Neuronal stem cell (in vitro differentiated cells): ENCODE measurements at regions not wholly inside any gene's neighbourhood (a gene's known extent, or its start where the extent isn't known, plus 50 kb on each side); places are given as distances from the start of the nearest gene placed in this dataset.

Experiments
- DNase-seq: peaks from one replicate; pipeline ENCODE4 v3.0.0-alpha.2; 2013; ENCODE audit warnings: low spot score
- H2AFZ ChIP-seq: one replicate; pipeline ENCODE4 v1.6.1; 2013; ENCODE audit warnings: mild to moderate bottlenecking, low read length, inconsistent platforms
- H2AK5ac ChIP-seq: 2 replicates; pipeline ENCODE4 v1.6.1; 2013; ENCODE audit warnings: low read depth, mild to moderate bottlenecking, inconsistent platforms, low read length, moderate library complexity, mixed read lengths
- H2BK120ac ChIP-seq: 2 replicates; pipeline ENCODE4 v1.6.1; 2013; ENCODE audit warnings: low read depth, mild to moderate bottlenecking, inconsistent platforms, low read length, moderate library complexity, mixed read lengths
- H2BK12ac ChIP-seq: one replicate; pipeline ENCODE4 v1.6.1; 2013; ENCODE audit warnings: low read length, inconsistent platforms
- H2BK15ac ChIP-seq: 2 replicates; pipeline ENCODE4 v1.6.1; 2013; ENCODE audit warnings: mild to moderate bottlenecking, low read length, inconsistent platforms, mixed read lengths
- H2BK5ac ChIP-seq: one replicate; pipeline ENCODE4 v1.6.1; 2013; ENCODE audit warnings: inconsistent platforms, mild to moderate bottlenecking, low read length, moderate library complexity
- H3K14ac ChIP-seq: one replicate; pipeline ENCODE4 v1.6.1; 2013; ENCODE audit warnings: low read length, inconsistent platforms
- H3K18ac ChIP-seq: 2 replicates; pipeline ENCODE4 v1.6.1; 2013; ENCODE audit warnings: low read length, inconsistent platforms
- H3K23ac ChIP-seq: 2 replicates; pipeline ENCODE4 v1.6.1; 2013; ENCODE audit warnings: low read depth, mild to moderate bottlenecking, mixed read lengths, low read length, inconsistent platforms; ENCODE audit not compliant: poor library complexity
- H3K27ac ChIP-seq: replicated peaks from 3 replicates; pipeline ENCODE4 v1.5.1; 2013; ENCODE audit warnings: low read length, inconsistent platforms
- H3K27me3 ChIP-seq, 3 experiments: 2 replicates each; pipeline ENCODE4 v1.6.1; 2013; ENCODE audit warnings: low read length in 3 of 3, mild to moderate bottlenecking in 2 of 3, inconsistent platforms in 1 of 3, low read depth in 1 of 3, mixed read lengths in 1 of 3, moderate library complexity in 1 of 3; ENCODE audit not compliant: control insufficient read depth in 3 of 3, insufficient read depth in 3 of 3
- H3K36me3 ChIP-seq, 2 donors: replicated peaks in 1 of 2; 2 replicates each; pipeline ENCODE4 v1.6.1; 2013; ENCODE audit warnings: low read length in 2 of 2; ENCODE audit not compliant: control insufficient read depth in 2 of 2, insufficient read depth in 2 of 2
- H3K4ac ChIP-seq: 2 replicates; pipeline ENCODE4 v1.6.1; 2013; ENCODE audit warnings: inconsistent platforms, mild to moderate bottlenecking, low read length, moderate library complexity
- H3K4me1 ChIP-seq, 2 donors: 1 replicate in 1 of 2; 2 replicates in 1 of 2; pipeline ENCODE4 v1.6.1; 2013; ENCODE audit warnings: low read length in 2 of 2, low read depth in 1 of 2; ENCODE audit not compliant: control insufficient read depth in 2 of 2, insufficient read depth in 1 of 2
- H3K4me2 ChIP-seq: one replicate; pipeline ENCODE4 v1.6.1; 2013; ENCODE audit warnings: mild to moderate bottlenecking, low read length, inconsistent platforms; ENCODE audit not compliant: insufficient read depth, poor library complexity, severe bottlenecking
- H3K4me3 ChIP-seq, 2 donors: 2 replicates each; pipeline ENCODE4 v1.5.1; 2013; ENCODE audit warnings: low read length in 2 of 2, mild to moderate bottlenecking in 2 of 2, inconsistent platforms in 1 of 2, moderate library complexity in 1 of 2
- H3K79me1 ChIP-seq: one replicate; pipeline ENCODE4 v1.6.1; 2013; ENCODE audit warnings: low read depth, mild to moderate bottlenecking, inconsistent platforms, low read length, moderate library complexity
- H3K9ac ChIP-seq: one replicate; pipeline ENCODE4 v1.6.1; 2013; ENCODE audit warnings: mild to moderate bottlenecking, low read depth, low read length, inconsistent platforms; ENCODE audit not compliant: poor library complexity
- H3K9me3 ChIP-seq, 2 donors: replicated peaks in 1 of 2; 2 replicates each; pipeline versions ENCODE3 to v1.6.1; 2013; ENCODE audit warnings: low read length in 2 of 2, mild to moderate bottlenecking in 2 of 2, inconsistent platforms in 1 of 2, low read depth in 1 of 2, mixed read lengths in 1 of 2, moderate library complexity in 1 of 2; ENCODE audit not compliant: control insufficient read depth in 2 of 2, insufficient read depth in 1 of 2
- H4K8ac ChIP-seq: one replicate; pipeline ENCODE4 v1.6.1; 2013; ENCODE audit warnings: low read depth, mild to moderate bottlenecking, inconsistent platforms, low read length, moderate library complexity
- H4K91ac ChIP-seq: one replicate; pipeline ENCODE4 v1.6.1; 2013; ENCODE audit warnings: low read length, low read depth, mild to moderate bottlenecking, inconsistent platforms; ENCODE audit not compliant: poor library complexity
- WGBS, 2 donors: extraction: QIAGEN DNeasy Blood & Tissue Kit; methylation state at CpG; one replicate each; pipeline ENCODE4 v1.1.7; 2013; ENCODE audit warnings: missing lambda C conversion rate in 2 of 2, mixed read lengths in 1 of 2; ENCODE audit not compliant: insufficient read length in 2 of 2, insufficient replicate concordance in 1 of 2; ENCODE audit errors: extremely low coverage in 2 of 2; 5-methylcytosine and 5-hydroxymethylcytosine counted together

- Histone ChIP-seq H3K27ac (no peak overlapping the region), H2BK120ac (no peak overlapping the region), H3K4me2 (no peak overlapping the region), H3K9ac (no peak overlapping the region), H2BK15ac (no peak overlapping the region), H2AFZ (no peak overlapping the region), H4K91ac (no peak overlapping the region), H2BK12ac (no peak overlapping the region), H3K23ac (no peak overlapping the region), H4K8ac (no peak overlapping the region), H2AK5ac (no peak overlapping the region), H3K4me1 (no peaks in the 10 kb centered on the region), H3K27me3 (no peaks in the 10 kb centered on the region), H3K14ac (no peak overlapping the region), H2BK5ac (no peak overlapping the region), H3K79me1 (no peaks in the 10 kb centered on the region), H3K4me3 (no peak overlapping the region), H3K36me3 (no peaks in the 10 kb centered on the region), H3K18ac (no peak overlapping the region), H3K9me3 (no peaks in the 10 kb centered on the region), H3K4ac (no peak overlapping the region)
- no CpG with 5 or more reads among the region's 4 CpGs for WGBS, 2 donors
- DNase-seq = no peak
These were observed 332.6 kb downstream of the UTRN start for GRCh38 chr6:144617708-144618107.

- Histone ChIP-seq H3K14ac (no peak overlapping the region), H2BK120ac (no peak overlapping the region), H3K27me3 (no peaks in the 10 kb centered on the region), H3K4me1 (no peaks in the 10 kb centered on the region), H2BK5ac (no peak overlapping the region), H2BK15ac (no peak overlapping the region), H3K9me3 (no peaks in the 10 kb centered on the region), H2AK5ac (no peak overlapping the region), H3K27ac (no peak overlapping the region), H3K36me3 (no peaks in the 10 kb centered on the region), H3K79me1 (no peaks in the 10 kb centered on the region), H3K4me2 (no peak overlapping the region), H4K8ac (no peak overlapping the region), H3K23ac (no peak overlapping the region), H3K4ac (no peak overlapping the region), H4K91ac (no peak overlapping the region), H3K18ac (no peak overlapping the region), H2AFZ (no peak overlapping the region), H3K9ac (no peak overlapping the region), H2BK12ac (no peak overlapping the region), H3K4me3 (no peak overlapping the region)
- no CpG with 5 or more reads among the region's 2 CpGs for WGBS, 2 donors
- no peak for DNase-seq
These were observed 334.8 kb downstream of the UTRN start for GRCh38 chr6:144619966-144620365.

- H4K8ac ChIP-seq = no peak overlapping the region
- no peaks in the 10 kb centered on the region for H3K36me3 ChIP-seq
- no peak overlapping the region for H2BK12ac ChIP-seq
- no peak overlapping the region for H3K4me2 ChIP-seq
- no peak overlapping the region for H2BK120ac ChIP-seq
- H3K14ac ChIP-seq = no peak overlapping the region
- no CpG with 5 or more reads among the region's 4 CpGs for WGBS, 2 donors
- no peak overlapping the region for H2AK5ac ChIP-seq
- no peak overlapping the region for H3K4me3 ChIP-seq
- no peak overlapping the region for H4K91ac ChIP-seq
- H3K4me1 ChIP-seq = no peaks in the 10 kb centered on the region
- no peak overlapping the region for H3K9ac ChIP-seq
- no peak overlapping the region for H2BK5ac ChIP-seq
- H3K27me3 ChIP-seq = no peaks in the 10 kb centered on the region
- no peak for DNase-seq
- no peaks in the 10 kb centered on the region for H3K79me1 ChIP-seq
- no peaks in the 10 kb centered on the region for H3K9me3 ChIP-seq
- no peak overlapping the region for H2AFZ ChIP-seq
- no peak overlapping the region for H3K23ac ChIP-seq
- no peak overlapping the region for H3K27ac ChIP-seq
- no peak overlapping the region for H2BK15ac ChIP-seq
- H3K4ac ChIP-seq = no peak overlapping the region
- H3K18ac ChIP-seq = no peak overlapping the region
These were observed 336.2 kb downstream of the UTRN start for GRCh38 chr6:144621332-144621731.

- Histone ChIP-seq H3K36me3 (no peaks in the 10 kb centered on the region), H3K9me3 (no peaks in the 10 kb centered on the region), H3K4ac (no peak overlapping the region), H3K14ac (no peak overlapping the region), H2BK5ac (no peak overlapping the region), H3K27me3 (no peaks in the 10 kb centered on the region), H3K79me1 (no peaks in the 10 kb centered on the region), H2BK120ac (no peak overlapping the region), H2BK12ac (no peak overlapping the region), H4K8ac (no peak overlapping the region), H3K9ac (no peak overlapping the region), H2BK15ac (no peak overlapping the region), H3K4me2 (no peak overlapping the region), H3K27ac (no peak overlapping the region), H4K91ac (no peak overlapping the region), H3K4me1 (no peaks in the 10 kb centered on the region), H2AFZ (no peak overlapping the region), H2AK5ac (no peak overlapping the region), H3K4me3 (no peak overlapping the region), H3K18ac (no peak overlapping the region), H3K23ac (no peak overlapping the region)
- WGBS, 2 donors = no CpG with 5 or more reads among the region's 5 CpGs
- DNase-seq = no peak
These were observed 339.1 kb downstream of the UTRN start for GRCh38 chr6:144624246-144624645.
